ENCODE measurements at regions not wholly inside any gene's neighbourhood (a gene's known extent, or its start where the extent isn't known, plus 50 kb on each side); places are given as distances from the start of the nearest gene placed in this dataset.

GRCh38 chr5:24855485-24855884 is 210.7 kb upstream of the CDH10 start:
- ATAC-seq (replicated peaks in 1 of 2) (no peak), DNase-seq (no peak)
- Mint-ChIP-seq H3K9me3 (peaks cover 0 to 10% of the 10 kb centered on the region in 2 donors), H3K27ac (no peak overlapping the region), H3K4me1 (ENCODE audit: low read depth) (no peaks in the 10 kb centered on the region), H3K27me3 (ENCODE audit: low read depth) (no peaks in the 10 kb centered on the region), H3K36me3 (ENCODE audit: insufficient read depth in 2 of 2) (peaks cover 0 to 1% of the 10 kb centered on the region in 2 donors), H3K4me3 (no peak overlapping the region)

GRCh38 chr5:24854850-24855249 is 210.1 kb upstream of the CDH10 start:
- Mint-ChIP-seq H3K4me1 (ENCODE audit: low read depth) (no peaks in the 10 kb centered on the region), H3K9me3 (peaks cover 0 to 10% of the 10 kb centered on the region in 2 donors), H3K36me3 (ENCODE audit: insufficient read depth in 2 of 2) (peaks cover 0 to 1% of the 10 kb centered on the region in 2 donors), H3K27ac (no peak overlapping the region), H3K27me3 (ENCODE audit: low read depth) (no peaks in the 10 kb centered on the region), H3K4me3 (no peak overlapping the region)
- DNase-seq (no peak), ATAC-seq (replicated peaks in 1 of 2) (no peak)

- Mint-ChIP-seq H3K9me3 (peaks cover 0 to 10% of the 10 kb centered on the region in 2 donors), H3K27ac (no peak overlapping the region), H3K27me3 (ENCODE audit: low read depth) (no peaks in the 10 kb centered on the region), H3K36me3 (ENCODE audit: insufficient read depth in 2 of 2) (peaks cover 0 to 1% of the 10 kb centered on the region in 2 donors), H3K4me1 (ENCODE audit: low read depth) (no peaks in the 10 kb centered on the region), H3K4me3 (no peak overlapping the region)
- DNase-seq (no peak), ATAC-seq (replicated peaks in 1 of 2) (no peak)
Observed at GRCh38 chr5:24854350-24854749, 209.6 kb upstream of the CDH10 start.

- H3K4me1 Mint-ChIP-seq (ENCODE audit: low read depth): no peaks in the 10 kb centered on the region
- peaks cover 0 to 1% of the 10 kb centered on the region in 2 donors for H3K36me3 Mint-ChIP-seq (ENCODE audit: insufficient read depth in 2 of 2)
- ATAC-seq (replicated peaks in 1 of 2) (no peak), DNase-seq (no peak)
- no peak overlapping the region for H3K4me3 Mint-ChIP-seq
- H3K27me3 Mint-ChIP-seq (ENCODE audit: low read depth): no peaks in the 10 kb centered on the region
- H3K9me3 Mint-ChIP-seq: peaks cover 2 to 15% of the 10 kb centered on the region in 2 donors
- no peak overlapping the region for H3K27ac Mint-ChIP-seq
Observed at GRCh38 chr5:24850926-24851486, 206.2 kb upstream of the CDH10 start.

- no peak for ATAC-seq (replicated peaks in 1 of 2)
Observed at GRCh38 chr5:24849210-24849609, 204.4 kb upstream of the CDH10 start.

GRCh38 chr5:24831989-24832388 is 187.2 kb upstream of the CDH10 start:
- no peak overlapping the region for H3K27ac Mint-ChIP-seq

More at GRCh38 chr5:24849210-24849609, 204.4 kb upstream of the CDH10 start:
- Mint-ChIP-seq H3K9me3 (peaks cover 2 to 7% of the 10 kb centered on the region in 2 donors), H3K36me3 (ENCODE audit: insufficient read depth in 2 of 2) (no peaks in the 10 kb centered on the region), H3K27me3 (ENCODE audit: low read depth) (no peaks in the 10 kb centered on the region), H3K27ac (no peak overlapping the region), H3K4me3 (no peak overlapping the region), H3K4me1 (ENCODE audit: low read depth) (no peaks in the 10 kb centered on the region)
- DNase-seq: no peak

GRCh38 chr5:24823625-24824024 is 178.8 kb upstream of the CDH10 start:
- no peaks in the 10 kb centered on the region for H3K4me1 Mint-ChIP-seq (ENCODE audit: low read depth)
- H3K27ac Mint-ChIP-seq: no peak overlapping the region
- H3K9me3 Mint-ChIP-seq: peaks cover 8% of the 10 kb centered on the region in 2 donors
- H3K4me3 Mint-ChIP-seq: no peak overlapping the region
- DNase-seq (no peak), ATAC-seq (replicated peaks in 1 of 2) (no peak)
- H3K36me3 Mint-ChIP-seq (ENCODE audit: insufficient read depth in 2 of 2): peaks cover 0 to 1% of the 10 kb centered on the region in 2 donors
- H3K27me3 Mint-ChIP-seq (ENCODE audit: low read depth): no peaks in the 10 kb centered on the region

More at GRCh38 chr5:24831989-24832388, 187.2 kb upstream of the CDH10 start:
- no peak for ATAC-seq (replicated peaks in 1 of 2)
- H3K4me3 Mint-ChIP-seq: no peak overlapping the region
- no peak for DNase-seq
- H3K36me3 Mint-ChIP-seq (ENCODE audit: insufficient read depth in 2 of 2): no peaks in the 10 kb centered on the region
- no peaks in the 10 kb centered on the region for H3K27me3 Mint-ChIP-seq (ENCODE audit: low read depth)
- peaks cover 9 to 15% of the 10 kb centered on the region in 2 donors for H3K9me3 Mint-ChIP-seq
- no peaks in the 10 kb centered on the region for H3K4me1 Mint-ChIP-seq (ENCODE audit: low read depth)

- H3K36me3 Mint-ChIP-seq (ENCODE audit: insufficient read depth in 2 of 2): peaks cover 0 to 1% of the 10 kb centered on the region in 2 donors
- peaks cover 6 to 10% of the 10 kb centered on the region in 2 donors for H3K9me3 Mint-ChIP-seq
- H3K4me1 Mint-ChIP-seq (ENCODE audit: low read depth): no peaks in the 10 kb centered on the region
- no peak overlapping the region for H3K4me3 Mint-ChIP-seq
- H3K27ac Mint-ChIP-seq: no peak overlapping the region
- ATAC-seq (replicated peaks in 1 of 2) (no peak), DNase-seq (no peak)
- no peaks in the 10 kb centered on the region for H3K27me3 Mint-ChIP-seq (ENCODE audit: low read depth)
Observed at GRCh38 chr5:24819841-24820240, 175.1 kb upstream of the CDH10 start.

- Mint-ChIP-seq H3K9me3 (peaks cover 10 to 13% of the 10 kb centered on the region in 2 donors), H3K4me3 (no peak overlapping the region), H3K4me1 (ENCODE audit: low read depth) (no peaks in the 10 kb centered on the region), H3K27me3 (ENCODE audit: low read depth) (no peaks in the 10 kb centered on the region), H3K27ac (no peak overlapping the region), H3K36me3 (ENCODE audit: insufficient read depth in 2 of 2) (no peaks in the 10 kb centered on the region)
- DNase-seq: no peak
- no peak for ATAC-seq (replicated peaks in 1 of 2)
Observed at GRCh38 chr5:24817966-24818365, 173.2 kb upstream of the CDH10 start.

GRCh38 chr5:24816206-24816605 is 171.4 kb upstream of the CDH10 start:
- Mint-ChIP-seq H3K27ac (no peak overlapping the region), H3K9me3 (peaks cover 9 to 10% of the 10 kb centered on the region in 2 donors), H3K4me3 (no peak overlapping the region), H3K36me3 (ENCODE audit: insufficient read depth in 2 of 2) (no peaks in the 10 kb centered on the region), H3K27me3 (ENCODE audit: low read depth) (no peaks in the 10 kb centered on the region), H3K4me1 (ENCODE audit: low read depth) (no peaks in the 10 kb centered on the region)
- ATAC-seq (replicated peaks in 1 of 2) (no peak), DNase-seq (no peak)

- DNase-seq: no peak
- Mint-ChIP-seq H3K27ac (no peak overlapping the region), H3K36me3 (ENCODE audit: insufficient read depth in 2 of 2) (peaks cover 1 to 6% of the 10 kb centered on the region in 2 donors), H3K9me3 (peaks cover 10 to 14% of the 10 kb centered on the region in 2 donors), H3K4me3 (no peak overlapping the region), H3K27me3 (ENCODE audit: low read depth) (no peaks in the 10 kb centered on the region), H3K4me1 (ENCODE audit: low read depth) (no peaks in the 10 kb centered on the region)
- ATAC-seq (replicated peaks in 1 of 2): no peak
Observed at GRCh38 chr5:24805230-24805629, 160.5 kb upstream of the CDH10 start.

GRCh38 chr5:24804221-24804681 is 159.5 kb upstream of the CDH10 start:
- ATAC-seq (replicated peaks in 1 of 2): no peak
- no peak overlapping the region for H3K4me3 Mint-ChIP-seq
- no peaks in the 10 kb centered on the region for H3K27me3 Mint-ChIP-seq (ENCODE audit: low read depth)
- H3K9me3 Mint-ChIP-seq: peaks cover 10 to 12% of the 10 kb centered on the region in 2 donors
- no peaks in the 10 kb centered on the region for H3K4me1 Mint-ChIP-seq (ENCODE audit: low read depth)
- DNase-seq: no peak
- H3K36me3 Mint-ChIP-seq (ENCODE audit: insufficient read depth in 2 of 2): peaks cover 1 to 6% of the 10 kb centered on the region in 2 donors
- H3K27ac Mint-ChIP-seq: no peak overlapping the region

- no peak for DNase-seq
- Mint-ChIP-seq H3K27me3 (ENCODE audit: low read depth) (no peaks in the 10 kb centered on the region), H3K36me3 (ENCODE audit: insufficient read depth in 2 of 2) (peaks cover 0 to 4% of the 10 kb centered on the region in 2 donors), H3K4me1 (ENCODE audit: low read depth) (no peaks in the 10 kb centered on the region), H3K9me3 (peaks cover 14 to 16% of the 10 kb centered on the region in 2 donors), H3K27ac (no peak overlapping the region), H3K4me3 (no peak overlapping the region)
- ATAC-seq (replicated peaks in 1 of 2): no peak
Observed at GRCh38 chr5:24791326-24791725, 146.5 kb upstream of the CDH10 start.

All from activated T-cell treated with anti-CD3 and anti-CD28 coated beads, Interleukin-2, amount 50 U/mL, for 72 hours (primary cell).